Endothelial cell of umbilical vein (primary cell): ENCODE measurements at regions not wholly inside any gene's neighbourhood (a gene's known extent, or its start where the extent isn't known, plus 50 kb on each side); places are given as distances from the start of the nearest gene placed in this dataset.
A peak's percentile ranks its signal among the peaks of the same experiment; 100 is the strongest.

Experiments
- BruUV-seq: library from RNA; stranded (reverse); fragments of 400-500 nt; replicated peaks from 2 replicates; lab custom pipeline; 2021; lab: Mats Ljungman, UMichigan
- CTCF ChIA-PET: fragments of 300-600, 350-600 bp; sonication (Branson Sonifier 250); formaldehyde crosslinking; loops from one replicate; lab custom pipeline; 2021; ENCODE audit warnings: antibody characterized with exemption, inconsistent platforms; lab: Charles Lee
- POLR2A ChIA-PET: fragments of 300-600, 350-600 bp; sonication (Branson Sonifier 250); formaldehyde crosslinking; loops from one replicate; lab custom pipeline; 2021; ENCODE audit warnings: antibody characterized with exemption, inconsistent platforms; lab: Charles Lee
- DNase-seq: peaks from one replicate; pipeline ENCODE4 v3.0.0-alpha.2; 2011; ENCODE audit warnings: low read depth, low spot score
- FAIRE-seq: peaks from 2 replicates; lab custom pipeline; 2011; peaks lifted over from hg19 to GRCh38; lab: Jason Lieb, UNC
- H2AFZ ChIP-seq: 2 replicates; pipeline ENCODE4 v1.6.0; 2012; ENCODE audit warnings: low read depth, low read length, control low read depth, inconsistent platforms
- H3K27ac ChIP-seq: 2 replicates; pipeline ENCODE4 v1.5.1; 2011; ENCODE audit warnings: low read depth, mild to moderate bottlenecking, control low read depth, low read length, moderate library complexity; ENCODE audit not compliant: insufficient read depth
- H3K27me3 ChIP-seq, 2 experiments: 2 replicates each; pipeline versions ENCODE4 v1.6.0 to v1.6.1; 2011; ENCODE audit warnings: low read length in 2 of 2, mixed read lengths in 1 of 2; ENCODE audit not compliant: control insufficient read depth in 2 of 2, insufficient read depth in 2 of 2
- H3K36me3 ChIP-seq, 2 experiments: 2 replicates in 1 of 2; 3 replicates in 1 of 2; pipeline ENCODE4 v1.5.1; 2011; ENCODE audit warnings: low read length in 2 of 2, mild to moderate bottlenecking in 1 of 2, moderate library complexity in 1 of 2; ENCODE audit not compliant: control insufficient read depth in 2 of 2, insufficient read depth in 2 of 2; ENCODE audit errors: extremely low read depth in 1 of 2
- H3K4me1 ChIP-seq: 3 replicates; pipeline ENCODE4 v1.5.1; 2011; ENCODE audit warnings: mild to moderate bottlenecking, low read length; ENCODE audit not compliant: control insufficient read depth, insufficient read depth; ENCODE audit errors: extremely low read depth
- H3K4me2 ChIP-seq: 2 replicates; pipeline ENCODE4 v1.6.1; 2011; ENCODE audit warnings: low read length, control low read depth, mixed read lengths; ENCODE audit not compliant: insufficient read depth
- H3K4me3 ChIP-seq, 3 experiments: fragments of 200-600 bp in 1 of 3; sonication (generic), shearing (Covaris generic) in 1 of 3; replicated peaks in 1 of 3; 2 replicates each; pipeline ENCODE4 v1.5.1; 2011 to 2016; ENCODE audit warnings: control low read depth in 3 of 3, low read length in 3 of 3, mild to moderate bottlenecking in 2 of 3, inconsistent platforms in 1 of 3, low read depth in 1 of 3, moderate library complexity in 1 of 3; ENCODE audit not compliant: insufficient read depth in 1 of 3
- H3K79me2 ChIP-seq: 2 replicates; pipeline ENCODE4 v1.6.0; 2012; ENCODE audit warnings: low read length, inconsistent platforms; ENCODE audit not compliant: control insufficient read depth, insufficient read depth
- H3K9ac ChIP-seq: replicated peaks from 2 replicates; pipeline ENCODE3; 2011; ENCODE audit warnings: low read length, control low read depth; ENCODE audit not compliant: insufficient read depth; ENCODE audit errors: extremely low read depth
- H3K9me1 ChIP-seq: replicated peaks from 3 replicates; pipeline ENCODE4 v1.6.0; 2011; ENCODE audit warnings: mild to moderate bottlenecking, low read length; ENCODE audit not compliant: control insufficient read depth, insufficient read depth; ENCODE audit errors: extremely low read depth
- H3K9me3 ChIP-seq: replicated peaks from 2 replicates; pipeline ENCODE4 v1.5.1; 2012; ENCODE audit warnings: low read length, inconsistent platforms; ENCODE audit not compliant: control insufficient read depth, insufficient read depth
- H4K20me1 ChIP-seq: replicated peaks from 2 replicates; pipeline ENCODE3; 2011; ENCODE audit warnings: mild to moderate bottlenecking, low read length; ENCODE audit not compliant: control insufficient read depth, insufficient read depth; ENCODE audit errors: extremely low read depth
- CTCF ChIP-seq, 2 donors: IDR thresholded peaks; 1 replicate in 1 of 2; 2 replicates in 1 of 2; pipeline ENCODE4 v1.5.1; 2011; ENCODE audit warnings: low read length in 2 of 2, mild to moderate bottlenecking in 2 of 2, moderate library complexity in 2 of 2, control low read depth in 1 of 2, inconsistent platforms in 1 of 2, low read depth in 1 of 2; ENCODE audit not compliant: insufficient read depth in 1 of 2; ENCODE audit errors: extremely low read depth in 1 of 2
- EZH2 ChIP-seq: IDR thresholded peaks from 2 replicates; pipeline ENCODE4 v1.6.1; 2012; ENCODE audit warnings: borderline replicate concordance, low read depth, mild to moderate bottlenecking, moderate library complexity, low read length, inconsistent platforms; ENCODE audit not compliant: severe bottlenecking
- FOS ChIP-seq: IDR thresholded peaks from 2 replicates; pipeline ENCODE4 v1.6.1; 2011; ENCODE audit warnings: mild to moderate bottlenecking, low read length, moderate library complexity, borderline replicate concordance; ENCODE audit not compliant: insufficient read depth
- GATA2 ChIP-seq: IDR thresholded peaks from 2 replicates; pipeline ENCODE4 v1.7.0; 2011; ENCODE audit warnings: low read depth, mild to moderate bottlenecking, moderate library complexity, mixed read lengths, low read length; ENCODE audit not compliant: insufficient read length, insufficient read depth
- JUN ChIP-seq: IDR thresholded peaks from 2 replicates; pipeline ENCODE4 v1.6.1; 2011; ENCODE audit warnings: borderline replicate concordance, low read depth; ENCODE audit not compliant: insufficient read length, insufficient read depth
- MAX ChIP-seq: IDR thresholded peaks from 2 replicates; pipeline ENCODE4 v1.6.1; 2011; ENCODE audit not compliant: insufficient read depth, insufficient read length
- MYC ChIP-seq: IDR thresholded peaks from one replicate; pipeline ENCODE4 v1.6.1; 2011; ENCODE audit warnings: mild to moderate bottlenecking, low read depth, low read length
- POLR2A ChIP-seq: IDR thresholded peaks from 2 replicates; pipeline ENCODE4 v1.6.1; 2012; ENCODE audit warnings: low read depth, mild to moderate bottlenecking, control low read depth, low read length
- POLR2AphosphoS5 ChIP-seq: IDR thresholded peaks from 2 replicates; pipeline ENCODE4 v1.6.1; 2012; ENCODE audit warnings: low read depth, mild to moderate bottlenecking, control low read depth, low read length, moderate library complexity; ENCODE audit not compliant: insufficient read depth
- dilution Hi-C: fragments of 300-500 bp; cut with MboI; formaldehyde crosslinking; loops from one replicate; pipeline ENCODE4 v1.15.0; 2019; ENCODE audit warnings: low sequenced_read_pairs; ENCODE audit not compliant: extremely low pct_ligation_motif_present
- intact Hi-C: fragments of 100-400 bp; cut with micrococcal nuclease; formaldehyde crosslinking; loops from one replicate; pipeline ENCODE4 v1.10.0; 2022

- Histone ChIP-seq H3K4me3 (no peak overlapping the region), H3K27ac (no peak overlapping the region), H2AFZ (no peak overlapping the region), H3K9ac (no peak overlapping the region), H4K20me1 (no peaks in the 10 kb centered on the region), H3K4me1 (peaks cover 8% of the 10 kb centered on the region), H3K9me3 (no peaks in the 10 kb centered on the region), H3K4me2 (no peak overlapping the region), H3K27me3 (no peaks in the 10 kb centered on the region), H3K79me2 (no peaks in the 10 kb centered on the region), H3K9me1 (no peaks in the 10 kb centered on the region), H3K36me3 (no peaks in the 10 kb centered on the region)
- no peak for TF ChIP-seq FOS
- TF ChIP-seq GATA2: no peak
- TF ChIP-seq MYC: no peak
- no peak for TF ChIP-seq EZH2
- TF ChIP-seq POLR2AphosphoS5: no peak
- TF ChIP-seq MAX: no peak
- no peak for TF ChIP-seq POLR2A
- no peak for TF ChIP-seq CTCF (IDR thresholded peaks at IDR 0.05; ENCODE audit: extremely low read depth in 1 of 2, insufficient read depth in 1 of 2, low read depth in 1 of 2, low read length in 2 of 2)
- TF ChIP-seq JUN: no peak
- ChIA-PET POLR2A (no interaction called here), CTCF (interaction anchor here (1.0 to 6.4 kb wide), 4 partner anchors 9 to 100 kb away, joined by 3 to 32 read pairs (median 15); no protein-coding TSS in a partner anchor)
- FAIRE-seq: no peak
- BruUV-seq: no TSS peak
- peak; percentile 44 for DNase-seq
- dilution Hi-C loops (no loop called here), intact Hi-C loops (no loop called here)
Observed at GRCh38 chr5:157917491-157917890, 58.5 kb upstream of the CLINT1 start.
